Right atrium auricular region (tissue), 2 donors: ENCODE measurements at regions not wholly inside any gene's neighbourhood (a gene's known extent, or its start where the extent isn't known, plus 50 kb on each side); places are given as distances from the start of the nearest gene placed in this dataset.

Experiments used
- DNase-seq: peaks from one replicate; pipeline ENCODE4 v3.0.0-alpha.2; 2019; ENCODE audit warnings: low spot score
- H3K27ac ChIP-seq, 2 donors: fragments of 200-600 bp; sonication (generic); 1 replicate in 1 of 2; 2 replicates in 1 of 2; pipeline ENCODE4 v1.5.1; 2016 to 2019
- H3K27me3 ChIP-seq, 2 donors: fragments of 200-600 bp; sonication (generic); one replicate each; pipeline versions ENCODE4 v1.5.1 to v1.6.0; 2017 to 2019
- H3K36me3 ChIP-seq: fragments of 200-600 bp; sonication (generic); one replicate; pipeline ENCODE4 v1.5.1; 2016
- H3K4me1 ChIP-seq, 2 donors: fragments of 200-600 bp; sonication (generic); one replicate each; pipeline versions ENCODE4 v1.5.1 to v1.6.0; 2017 to 2019
- H3K4me3 ChIP-seq, 2 donors: fragments of 200-600 bp; sonication (generic); 1 replicate in 1 of 2; 2 replicates in 1 of 2; pipeline ENCODE4 v1.5.1; 2017 to 2019; ENCODE audit warnings: mild to moderate bottlenecking in 1 of 2, moderate library complexity in 1 of 2
- H3K9me3 ChIP-seq, 2 donors: fragments of 200-600 bp; sonication (generic); one replicate each; pipeline ENCODE4 v1.5.1; 2019
- TF ChIP-seq, protein P1 (sequence below), 2 donors: fragments of 200-600 bp; sonication (generic); IDR thresholded peaks; one replicate each; pipeline ENCODE4 v1.5.1; 2019; ENCODE audit warnings: antibody characterized with exemption in 2 of 2

DNA sequence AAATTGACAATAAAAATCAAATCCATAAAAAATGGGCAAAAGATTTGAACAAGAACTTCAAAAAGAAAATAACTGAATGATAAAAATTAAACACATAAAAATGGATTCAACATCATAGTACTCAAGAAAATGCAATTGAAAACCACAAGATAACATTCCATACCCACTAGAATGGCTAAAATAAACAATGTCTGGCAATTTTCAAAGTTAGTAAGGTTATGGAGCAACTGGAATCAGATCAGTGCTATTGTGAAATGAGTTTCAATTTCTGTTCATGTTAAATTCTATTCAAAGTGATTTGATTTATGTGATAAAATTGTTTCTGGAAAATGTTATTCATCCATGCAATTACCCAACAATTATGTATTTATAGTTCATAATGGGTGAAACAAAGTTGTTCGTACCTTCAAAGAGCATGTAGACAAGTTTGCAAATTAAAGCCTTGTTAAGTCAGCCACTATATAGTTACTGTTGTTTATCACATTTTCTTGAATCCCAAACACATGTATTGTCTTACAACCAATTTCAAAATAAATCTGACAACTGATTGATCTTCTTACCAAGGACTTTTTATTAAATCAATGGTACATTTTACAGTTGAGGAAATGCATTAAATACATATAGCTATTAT lies 151.5 kb upstream of the CENPW start:
- no peak for DNase-seq
- no peaks in the 10 kb centered on the region for H3K9me3 ChIP-seq
- H3K4me1 ChIP-seq, result no peaks in the 10 kb centered on the region
- no peak overlapping the region for H3K27ac ChIP-seq
- no peaks in the 10 kb centered on the region for H3K36me3 ChIP-seq
- no peak overlapping the region for H3K4me3 ChIP-seq
- TF ChIP-seq, protein P1, sequence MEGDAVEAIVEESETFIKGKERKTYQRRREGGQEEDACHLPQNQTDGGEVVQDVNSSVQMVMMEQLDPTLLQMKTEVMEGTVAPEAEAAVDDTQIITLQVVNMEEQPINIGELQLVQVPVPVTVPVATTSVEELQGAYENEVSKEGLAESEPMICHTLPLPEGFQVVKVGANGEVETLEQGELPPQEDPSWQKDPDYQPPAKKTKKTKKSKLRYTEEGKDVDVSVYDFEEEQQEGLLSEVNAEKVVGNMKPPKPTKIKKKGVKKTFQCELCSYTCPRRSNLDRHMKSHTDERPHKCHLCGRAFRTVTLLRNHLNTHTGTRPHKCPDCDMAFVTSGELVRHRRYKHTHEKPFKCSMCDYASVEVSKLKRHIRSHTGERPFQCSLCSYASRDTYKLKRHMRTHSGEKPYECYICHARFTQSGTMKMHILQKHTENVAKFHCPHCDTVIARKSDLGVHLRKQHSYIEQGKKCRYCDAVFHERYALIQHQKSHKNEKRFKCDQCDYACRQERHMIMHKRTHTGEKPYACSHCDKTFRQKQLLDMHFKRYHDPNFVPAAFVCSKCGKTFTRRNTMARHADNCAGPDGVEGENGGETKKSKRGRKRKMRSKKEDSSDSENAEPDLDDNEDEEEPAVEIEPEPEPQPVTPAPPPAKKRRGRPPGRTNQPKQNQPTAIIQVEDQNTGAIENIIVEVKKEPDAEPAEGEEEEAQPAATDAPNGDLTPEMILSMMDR (IDR thresholded peaks at IDR 0.05), result no peak
- no peaks in the 10 kb centered on the region for H3K27me3 ChIP-seq

- H3K36me3 ChIP-seq, result no peaks in the 10 kb centered on the region
- no peaks in the 10 kb centered on the region for H3K27me3 ChIP-seq
- no peak overlapping the region for H3K4me3 ChIP-seq
- H3K27ac ChIP-seq, result no peak overlapping the region
- TF ChIP-seq, protein P1 (IDR thresholded peaks at IDR 0.05), result no peak
- H3K9me3 ChIP-seq, result no peaks in the 10 kb centered on the region
- no peaks in the 10 kb centered on the region for H3K4me1 ChIP-seq
- no peak for DNase-seq
Measured at GRCh38 chr6:126195625-126196236, 144.2 kb upstream of the CENPW start.

- TF ChIP-seq, protein P1 (IDR thresholded peaks at IDR 0.05), result no peak
- no peak for DNase-seq
- no peaks in the 10 kb centered on the region for H3K36me3 ChIP-seq
- H3K4me1 ChIP-seq, result no peaks in the 10 kb centered on the region
- no peak overlapping the region for H3K27ac ChIP-seq
- no peaks in the 10 kb centered on the region for H3K27me3 ChIP-seq
- H3K9me3 ChIP-seq, result no peaks in the 10 kb centered on the region
- H3K4me3 ChIP-seq, result no peak overlapping the region
Measured at GRCh38 chr6:126198631-126199030, 141.3 kb upstream of the CENPW start.

- no peaks in the 10 kb centered on the region for H3K4me1 ChIP-seq
- H3K27ac ChIP-seq, result no peak overlapping the region
- no peaks in the 10 kb centered on the region for H3K36me3 ChIP-seq
- no peaks in the 10 kb centered on the region for H3K9me3 ChIP-seq
- H3K27me3 ChIP-seq, result no peaks in the 10 kb centered on the region
- no peak overlapping the region for H3K4me3 ChIP-seq
- TF ChIP-seq, protein P1 (IDR thresholded peaks at IDR 0.05), result no peak
- no peak for DNase-seq
Measured at GRCh38 chr6:126199466-126199865, 140.4 kb upstream of the CENPW start.

DNA sequence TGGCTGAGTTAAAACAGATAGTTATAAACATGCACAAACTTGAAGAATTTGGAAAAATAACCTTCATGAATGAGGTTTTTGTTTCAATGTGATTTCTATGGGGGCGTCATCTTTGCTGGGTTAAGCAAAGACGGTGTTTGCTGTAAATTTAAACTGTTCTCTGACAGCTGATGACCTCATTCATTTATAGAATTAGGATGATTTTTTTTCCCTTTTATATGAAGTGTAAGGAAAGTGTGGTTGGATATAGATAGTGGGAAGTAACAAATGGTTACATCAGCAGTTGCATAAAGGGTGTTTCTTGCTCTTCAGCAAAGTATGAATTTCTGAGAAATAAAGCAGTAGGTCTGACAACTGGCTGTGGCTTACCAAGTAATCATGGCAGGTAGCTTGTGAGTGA lies 137.2 kb upstream of the CENPW start:
- no peaks in the 10 kb centered on the region for H3K36me3 ChIP-seq

More for the DNA sequence above, 137.2 kb upstream of the CENPW start:
- H3K4me1 ChIP-seq, result no peaks in the 10 kb centered on the region
- no peaks in the 10 kb centered on the region for H3K27me3 ChIP-seq
- no peak overlapping the region for H3K27ac ChIP-seq
- no peaks in the 10 kb centered on the region for H3K9me3 ChIP-seq
- H3K4me3 ChIP-seq, result no peak overlapping the region
- no peak for DNase-seq
- TF ChIP-seq, protein P1 (IDR thresholded peaks at IDR 0.05), result no peak
